NT2/D1 (cell line): ENCODE measurements at regions not wholly inside any gene's neighbourhood (a gene's known extent, or its start where the extent isn't known, plus 50 kb on each side); places are given as distances from the start of the nearest gene placed in this dataset.

ENCODE experiments used
- SUZ12 ChIP-seq: IDR thresholded peaks from 2 replicates; pipeline ENCODE4 v1.6.1; 2011; ENCODE audit not compliant: insufficient read length, insufficient read depth; ENCODE audit errors: extremely low read depth
- YY1 ChIP-seq: IDR thresholded peaks from 2 replicates; pipeline ENCODE4 v1.6.1; 2011; ENCODE audit not compliant: insufficient read length, insufficient read depth
- ZNF274 ChIP-seq: IDR thresholded peaks from 2 replicates; pipeline ENCODE4 v1.6.1; 2011; ENCODE audit warnings: mild to moderate bottlenecking, low read depth, low read length

GRCh38 chr4:24180586-24180985 lies 290.7 kb upstream of the PPARGC1A start:
- no peak for TF ChIP-seq SUZ12
- no peak for TF ChIP-seq ZNF274
- TF ChIP-seq YY1 = no peak
